Activated CD8-positive, alpha-beta memory T cell treated with anti-CD3 and anti-CD28 coated beads, Interleukin-2, amount 10 ng/mL, durations not matched to agents 7 days and 5 days (primary cell): ENCODE measurements at regions not wholly inside any gene's neighbourhood (a gene's known extent, or its start where the extent isn't known, plus 50 kb on each side); places are given as distances from the start of the nearest gene placed in this dataset.

Experiments
- ATAC-seq: fragments of 150-1000 bp; cut with Tn5 transposase; one replicate; pipeline ENCODE4 v1.10.0; 2021; ENCODE audit warnings: moderate library complexity
- CTCF ChIA-PET: fragments of 350-600 bp; sonication (Branson Sonifier 250); formaldehyde crosslinking; loops from one replicate; lab custom pipeline; 2021; ENCODE audit warnings: antibody characterized with exemption; lab: Charles Lee
- DNase-seq: peaks from one replicate; pipeline ENCODE4 v3.0.0-alpha.2; 2020
- H3K27ac Mint-ChIP-seq: one replicate; pipeline ENCODE4 v1.8.0; 2021; ENCODE audit warnings: mild to moderate bottlenecking, mixed read lengths
- H3K27me3 Mint-ChIP-seq: one replicate; pipeline ENCODE4 v1.8.0; 2021; ENCODE audit warnings: mixed read lengths
- H3K36me3 Mint-ChIP-seq: one replicate; pipeline ENCODE4 v1.8.0; 2021; ENCODE audit warnings: mild to moderate bottlenecking, mixed read lengths
- H3K4me1 Mint-ChIP-seq: one replicate; pipeline ENCODE4 v1.8.0; 2021; ENCODE audit warnings: mixed read lengths
- H3K4me3 Mint-ChIP-seq: one replicate; pipeline ENCODE4 v1.8.0; 2021; ENCODE audit warnings: mild to moderate bottlenecking, moderate library complexity, mixed read lengths
- H3K9me3 Mint-ChIP-seq: one replicate; pipeline ENCODE4 v1.8.0; 2022; ENCODE audit warnings: low read depth, mixed read lengths

DNA sequence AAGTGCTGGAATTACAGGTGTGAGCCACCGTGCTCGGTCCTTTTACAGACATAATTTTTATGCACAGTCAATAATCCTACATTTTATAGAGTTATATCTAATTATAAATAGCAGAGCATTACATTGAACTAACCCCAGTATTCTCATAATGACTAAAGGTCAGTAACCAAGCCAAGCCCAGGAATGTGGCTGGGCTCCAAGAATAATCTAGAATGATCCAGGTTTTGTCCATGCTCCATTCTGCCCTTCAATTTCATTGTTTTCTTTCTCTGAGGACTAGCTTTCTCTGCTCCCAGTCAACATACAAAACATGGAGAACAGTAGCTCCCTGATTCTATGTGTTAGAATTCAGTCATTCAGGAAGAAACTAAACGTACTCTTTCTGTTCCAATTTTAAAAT is 92.1 kb upstream of the KRR1 start:
- no peak for DNase-seq
- H3K4me3 Mint-ChIP-seq: no peak overlapping the region
- peaks cover 18% of the 10 kb centered on the region for H3K27me3 Mint-ChIP-seq
- no peak for ATAC-seq
- no peaks in the 10 kb centered on the region for H3K4me1 Mint-ChIP-seq
- CTCF ChIA-PET: no interaction called here
- no peaks in the 10 kb centered on the region for H3K36me3 Mint-ChIP-seq
- H3K27ac Mint-ChIP-seq: no peak overlapping the region
- no peaks in the 10 kb centered on the region for H3K9me3 Mint-ChIP-seq

DNA sequence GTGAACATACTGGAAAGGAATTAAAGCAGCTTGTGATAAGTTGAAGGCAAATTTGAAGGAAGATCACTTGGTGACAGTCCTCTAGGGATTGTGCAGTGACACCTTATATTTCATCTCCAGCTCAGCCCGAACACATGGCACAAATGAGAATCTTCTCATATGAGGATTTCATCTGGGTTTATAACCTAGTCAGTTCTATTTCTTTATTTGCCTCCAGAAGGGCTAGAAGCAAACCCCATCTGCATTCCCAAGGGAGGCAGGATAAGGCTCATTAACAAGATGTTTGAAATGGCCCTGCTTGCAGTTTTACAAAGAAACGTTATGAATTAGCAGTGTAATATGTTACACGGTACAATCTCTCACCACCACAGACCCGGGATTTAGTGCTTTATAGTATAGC is 90.7 kb upstream of the KRR1 start:
- Mint-ChIP-seq H3K4me1 (no peaks in the 10 kb centered on the region), H3K27me3 (peaks cover 14% of the 10 kb centered on the region), H3K9me3 (no peaks in the 10 kb centered on the region), H3K4me3 (no peak overlapping the region), H3K27ac (no peak overlapping the region), H3K36me3 (no peaks in the 10 kb centered on the region)
- CTCF ChIA-PET: interaction anchor here (1.1 kb wide), 1 partner anchor 16 kb away, joined by 3 read pairs; no protein-coding TSS in a partner anchor
- DNase-seq (no peak), ATAC-seq (no peak)

DNA sequence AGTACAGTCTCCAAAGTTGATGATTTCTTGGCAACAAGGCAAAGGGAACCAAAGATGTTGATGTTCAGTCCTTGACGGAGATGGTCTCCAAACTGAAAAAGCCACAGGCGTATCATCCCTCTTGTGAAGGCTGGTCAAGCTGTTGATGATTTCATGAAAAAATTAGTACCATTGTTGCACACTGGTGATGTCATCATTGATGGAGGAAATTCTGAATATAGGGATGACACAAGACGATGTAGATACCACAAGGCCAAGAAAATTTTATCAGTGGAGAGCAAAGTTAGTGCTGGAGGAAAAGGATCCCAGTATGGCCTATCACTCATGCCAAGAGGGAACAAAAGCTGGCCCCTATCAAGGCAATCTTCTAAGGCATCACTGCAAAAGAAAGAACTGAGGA is 88.7 kb upstream of the KRR1 start:
- Mint-ChIP-seq H3K27me3 (peaks cover 6% of the 10 kb centered on the region), H3K27ac (no peak overlapping the region), H3K4me1 (no peaks in the 10 kb centered on the region), H3K9me3 (no peaks in the 10 kb centered on the region), H3K4me3 (no peak overlapping the region), H3K36me3 (no peaks in the 10 kb centered on the region)
- DNase-seq: no peak
- CTCF ChIA-PET: interaction anchor here (1.0 to 1.6 kb wide), 2 partner anchors 12 to 437 kb away, joined by 3 read pairs; no protein-coding TSS in a partner anchor
- ATAC-seq: no peak

DNA sequence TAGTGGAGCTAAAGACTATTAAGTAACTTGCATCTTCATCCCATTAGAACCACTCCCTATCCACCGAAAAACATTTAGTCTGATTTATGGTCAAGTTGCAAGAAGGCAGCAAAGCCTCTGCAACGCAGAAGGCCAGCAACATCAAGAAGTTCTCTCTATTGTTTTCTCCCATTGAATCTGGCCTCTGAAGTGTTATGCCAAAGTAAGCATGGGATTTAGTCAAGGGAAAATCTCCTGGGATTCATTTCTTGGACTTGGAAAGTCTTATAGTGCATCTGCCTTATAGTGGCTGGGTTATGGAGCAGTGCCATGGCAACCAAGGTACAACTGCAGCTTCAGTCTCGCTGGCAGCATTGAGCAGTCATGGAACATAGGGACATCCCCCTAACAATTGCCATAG is 87.7 kb upstream of the KRR1 start:
- ATAC-seq: no peak

DNA sequence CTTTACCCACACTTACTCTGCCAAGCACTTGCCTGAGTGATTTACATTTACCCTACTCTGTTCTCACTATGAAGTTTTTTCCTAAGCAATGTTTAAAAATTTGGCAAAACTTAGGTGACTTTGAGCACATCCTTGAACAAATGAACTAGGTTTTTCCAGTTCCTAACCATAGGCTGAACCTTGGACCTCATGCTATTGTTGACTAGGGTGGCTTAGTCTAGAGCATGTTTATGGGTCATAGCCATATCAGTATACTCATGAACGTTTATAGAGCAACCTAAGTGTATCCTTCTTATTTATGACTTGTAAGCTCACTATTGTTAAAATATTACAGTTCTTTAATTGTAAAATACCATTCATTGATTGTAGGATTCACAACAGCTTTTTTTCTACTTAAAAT is 85.0 kb upstream of the KRR1 start:
- no peak for ATAC-seq
- H3K4me1 Mint-ChIP-seq: no peaks in the 10 kb centered on the region
- no peak overlapping the region for H3K27ac Mint-ChIP-seq
- H3K27me3 Mint-ChIP-seq: peaks cover 19% of the 10 kb centered on the region
- CTCF ChIA-PET: no interaction called here
- H3K36me3 Mint-ChIP-seq: peaks cover 1% of the 10 kb centered on the region
- DNase-seq: no peak
- no peak overlapping the region for H3K4me3 Mint-ChIP-seq
- H3K9me3 Mint-ChIP-seq: no peaks in the 10 kb centered on the region

More for the DNA sequence above, 87.7 kb upstream of the KRR1 start:
- CTCF ChIA-PET: interaction anchor here (1.6 kb wide), 1 partner anchor 13 kb away, joined by 3 read pairs; no protein-coding TSS in a partner anchor
- H3K36me3 Mint-ChIP-seq: peaks cover 1% of the 10 kb centered on the region
- H3K9me3 Mint-ChIP-seq: no peaks in the 10 kb centered on the region
- no peak for DNase-seq
- no peak overlapping the region for H3K4me3 Mint-ChIP-seq
- peaks cover 6% of the 10 kb centered on the region for H3K27me3 Mint-ChIP-seq
- H3K4me1 Mint-ChIP-seq: no peaks in the 10 kb centered on the region
- no peak overlapping the region for H3K27ac Mint-ChIP-seq

DNA sequence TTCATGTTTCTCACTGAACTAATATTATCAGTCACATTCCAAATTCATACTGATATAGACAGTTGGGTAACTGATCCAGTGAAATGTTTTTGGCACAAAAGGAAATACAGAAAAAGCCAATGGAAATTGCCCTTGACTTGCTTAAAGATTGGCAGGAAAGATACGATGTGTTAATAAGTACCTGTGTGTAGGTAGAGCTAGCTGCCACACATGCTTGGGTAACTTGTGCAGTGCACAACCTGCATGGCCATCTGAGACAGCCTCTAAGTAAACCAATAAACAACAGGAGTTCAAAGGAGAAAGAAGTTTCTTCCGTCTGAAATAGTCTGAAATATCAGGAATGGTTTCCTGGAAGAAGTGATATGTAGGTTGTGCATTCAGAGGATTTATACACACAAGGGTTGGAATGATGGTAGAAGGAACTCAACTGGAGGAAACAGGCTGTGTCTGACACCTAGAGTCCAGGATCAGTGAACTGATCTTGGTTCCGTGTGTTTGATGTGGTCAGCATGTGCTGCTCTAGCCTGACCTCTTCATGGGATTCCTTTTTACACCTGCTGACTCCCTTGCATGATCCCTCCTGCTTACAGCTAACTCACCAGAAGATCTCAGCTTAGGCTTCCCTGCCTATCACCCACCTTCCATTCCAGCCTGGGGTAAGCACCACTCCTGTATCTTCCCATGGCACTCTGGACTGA is 81.4 kb upstream of the KRR1 start:
- ATAC-seq (no peak), DNase-seq (no peak)
- CTCF ChIA-PET: no interaction called here
- H3K27ac Mint-ChIP-seq: no peak overlapping the region
- H3K4me1 Mint-ChIP-seq: peaks cover 5% of the 10 kb centered on the region
- H3K27me3 Mint-ChIP-seq: peaks cover 16% of the 10 kb centered on the region
- H3K36me3 Mint-ChIP-seq: peaks cover 7% of the 10 kb centered on the region
- H3K4me3 Mint-ChIP-seq: no peak overlapping the region
- H3K9me3 Mint-ChIP-seq: peaks cover 3% of the 10 kb centered on the region

DNA sequence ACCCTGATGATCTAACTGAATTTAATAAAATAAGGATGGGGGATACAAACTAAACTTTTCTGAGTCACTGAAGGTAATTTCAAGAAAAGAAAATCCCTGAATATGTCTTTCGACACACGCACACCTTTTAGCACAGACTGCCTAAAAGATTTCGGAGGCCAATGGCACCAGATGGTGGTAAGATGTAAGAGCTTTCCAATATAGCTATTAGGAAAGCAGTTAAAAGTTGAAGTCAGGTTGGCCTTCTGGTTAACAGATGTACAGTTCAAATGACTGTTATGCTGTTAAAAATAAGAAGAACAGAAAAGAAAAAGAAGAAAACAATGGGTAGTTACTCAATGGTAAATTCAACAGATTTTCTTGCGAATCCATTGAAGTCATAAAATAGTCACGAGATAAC is 80.7 kb upstream of the KRR1 start:
- CTCF ChIA-PET: no interaction called here

DNA sequence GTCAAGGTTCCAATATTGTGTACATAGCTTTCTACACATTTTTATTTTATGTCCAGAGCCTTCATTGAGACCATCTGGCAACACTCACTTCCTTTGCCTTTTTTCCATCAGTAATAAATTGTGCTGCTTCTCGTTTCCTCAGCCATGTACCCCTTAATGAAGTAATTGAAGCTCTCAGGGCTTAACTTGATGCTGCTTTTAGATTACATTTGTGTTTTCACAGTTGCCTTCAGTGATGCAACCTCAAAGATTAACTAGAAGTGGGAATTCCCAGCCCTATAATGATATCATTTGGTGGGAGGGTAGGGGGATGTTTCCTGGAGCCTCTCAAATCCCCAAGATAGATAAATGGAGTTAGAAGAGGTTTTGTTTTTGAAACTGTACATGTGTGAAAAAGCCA is 80.2 kb upstream of the KRR1 start:
- H3K9me3 Mint-ChIP-seq: peaks cover 3% of the 10 kb centered on the region
- ATAC-seq: no peak
- no peak overlapping the region for H3K27ac Mint-ChIP-seq
- no peak overlapping the region for H3K4me3 Mint-ChIP-seq
- no peak for DNase-seq
- peaks cover 7% of the 10 kb centered on the region for H3K36me3 Mint-ChIP-seq
- H3K27me3 Mint-ChIP-seq: peaks cover 16% of the 10 kb centered on the region
- peaks cover 5% of the 10 kb centered on the region for H3K4me1 Mint-ChIP-seq
- CTCF ChIA-PET: no interaction called here

More for the DNA sequence above, 80.7 kb upstream of the KRR1 start:
- DNase-seq (no peak), ATAC-seq (no peak)
- H3K36me3 Mint-ChIP-seq: peaks cover 7% of the 10 kb centered on the region
- H3K4me3 Mint-ChIP-seq: no peak overlapping the region
- peaks cover 5% of the 10 kb centered on the region for H3K4me1 Mint-ChIP-seq
- H3K27me3 Mint-ChIP-seq: peaks cover 16% of the 10 kb centered on the region
- peaks cover 3% of the 10 kb centered on the region for H3K9me3 Mint-ChIP-seq
- H3K27ac Mint-ChIP-seq: no peak overlapping the region

DNA sequence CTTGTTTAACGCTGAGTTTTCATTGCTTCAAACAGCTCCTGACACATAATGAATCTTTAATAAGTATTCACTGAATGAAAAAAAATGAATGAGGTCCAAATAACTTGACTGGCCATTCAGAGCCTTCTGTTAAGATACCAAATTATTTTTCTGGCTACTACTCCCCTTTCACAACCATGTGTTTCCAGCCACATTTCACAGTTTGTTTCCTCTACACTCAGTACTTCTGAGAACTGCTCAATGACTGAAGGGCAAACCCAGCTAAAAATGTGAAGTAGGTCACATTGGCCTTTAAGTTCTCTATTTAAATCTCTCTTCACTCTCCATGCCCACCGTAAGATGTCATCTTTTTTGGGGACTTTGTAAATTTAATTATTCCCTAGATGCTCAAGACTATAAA is 78.4 kb upstream of the KRR1 start:
- H3K4me3 Mint-ChIP-seq: no peak overlapping the region
- peaks cover 5% of the 10 kb centered on the region for H3K4me1 Mint-ChIP-seq
- DNase-seq: no peak
- no peak overlapping the region for H3K27ac Mint-ChIP-seq
- CTCF ChIA-PET: interaction anchor here (1.3 kb wide), 1 partner anchor 44 kb away, joined by 3 read pairs; no protein-coding TSS in a partner anchor
- H3K36me3 Mint-ChIP-seq: peaks cover 7% of the 10 kb centered on the region
- H3K9me3 Mint-ChIP-seq: peaks cover 3% of the 10 kb centered on the region
- ATAC-seq: no peak
- H3K27me3 Mint-ChIP-seq: peaks cover 17% of the 10 kb centered on the region

DNA sequence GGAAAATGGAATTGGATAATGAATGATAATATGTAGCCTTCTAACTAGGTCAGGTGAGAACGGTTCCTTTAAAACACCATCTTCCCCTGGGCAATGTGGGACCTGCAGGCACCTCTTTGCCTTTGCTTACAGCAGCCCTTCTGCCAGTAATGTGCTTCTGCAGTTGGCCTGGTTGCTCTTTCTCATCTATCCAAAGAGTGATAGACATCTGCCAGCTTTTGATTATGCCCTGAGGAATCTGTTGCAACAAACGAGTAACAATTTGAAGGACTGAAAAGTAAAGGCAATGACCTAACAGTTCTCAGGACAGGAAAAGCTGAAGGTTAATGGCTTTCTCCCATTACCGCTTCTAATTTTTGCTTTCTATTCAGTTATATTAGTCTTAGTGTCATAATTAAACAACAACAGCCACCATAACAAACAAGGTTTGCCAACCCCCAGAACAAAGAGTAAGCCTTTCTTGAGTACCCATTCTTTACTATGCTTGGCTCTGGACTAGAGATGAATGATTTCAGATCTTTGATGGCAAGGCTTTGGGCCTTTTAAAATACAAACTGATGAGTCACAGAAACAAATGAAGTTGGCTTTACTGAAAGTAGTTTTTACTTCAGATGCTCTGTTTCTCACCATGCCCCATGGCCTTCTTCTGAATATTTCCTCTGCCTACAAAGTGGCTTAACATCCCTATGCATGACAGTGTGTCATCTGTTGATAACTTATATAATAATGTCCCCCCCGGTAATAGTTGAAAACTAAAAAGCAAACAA is 76.1 kb upstream of the KRR1 start:
- Mint-ChIP-seq H3K4me1 (peaks cover 5% of the 10 kb centered on the region), H3K27me3 (peaks cover 13% of the 10 kb centered on the region)
- CTCF ChIA-PET: interaction anchor here (0.5 kb wide), 1 partner anchor 416 kb away, joined by 5 read pairs; no protein-coding TSS in a partner anchor

DNA sequence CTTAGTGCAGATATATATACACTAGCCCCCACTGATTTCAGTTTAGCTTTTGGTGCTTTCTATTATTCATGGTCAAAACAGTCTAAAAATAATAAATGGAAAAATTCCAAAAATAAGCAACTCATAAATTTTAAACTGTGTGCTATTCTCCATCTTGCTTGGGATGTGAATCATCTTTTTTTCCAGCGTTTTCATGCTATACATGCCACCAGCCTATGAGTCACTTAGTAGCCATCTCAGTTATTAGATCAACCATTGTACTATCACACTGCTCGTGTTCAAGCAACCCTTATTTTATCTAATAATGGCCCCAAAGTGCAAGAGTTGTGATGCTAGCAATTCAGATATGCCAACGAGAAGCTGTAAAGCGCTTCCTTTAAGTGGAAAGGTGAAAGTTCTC is 73.9 kb upstream of the KRR1 start:
- H3K27ac Mint-ChIP-seq: no peak overlapping the region
- peaks cover 6% of the 10 kb centered on the region for H3K36me3 Mint-ChIP-seq
- DNase-seq: no peak
- H3K4me3 Mint-ChIP-seq: no peak overlapping the region
- ATAC-seq: no peak
- H3K9me3 Mint-ChIP-seq: peaks cover 3% of the 10 kb centered on the region
- CTCF ChIA-PET: no interaction called here
- H3K4me1 Mint-ChIP-seq: peaks cover 11% of the 10 kb centered on the region
- H3K27me3 Mint-ChIP-seq: peaks cover 8% of the 10 kb centered on the region

More for the DNA sequence above, 76.1 kb upstream of the KRR1 start:
- no peak for ATAC-seq
- DNase-seq: no peak
- peaks cover 6% of the 10 kb centered on the region for H3K36me3 Mint-ChIP-seq
- peaks cover 3% of the 10 kb centered on the region for H3K9me3 Mint-ChIP-seq
- H3K4me3 Mint-ChIP-seq: no peak overlapping the region
- no peak overlapping the region for H3K27ac Mint-ChIP-seq

DNA sequence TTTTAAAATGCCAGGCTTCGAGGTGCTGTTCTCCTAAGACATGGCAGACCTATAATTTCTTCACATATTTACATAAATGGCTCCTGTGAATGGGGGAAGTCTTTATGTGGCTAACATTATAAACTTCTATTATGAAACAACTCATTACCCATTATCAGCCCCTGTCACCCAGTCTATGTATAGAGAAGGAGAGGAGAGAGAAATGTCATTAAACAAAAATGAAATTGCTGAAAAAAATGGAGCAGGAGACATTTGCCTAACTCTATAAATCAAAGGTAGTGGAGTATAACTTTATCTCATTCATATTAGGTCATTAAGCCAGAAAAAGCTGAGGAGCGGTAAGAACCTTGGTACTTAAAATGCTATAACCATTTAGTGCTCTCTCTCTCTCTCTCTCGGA is 71.9 kb upstream of the KRR1 start:
- no peaks in the 10 kb centered on the region for H3K9me3 Mint-ChIP-seq
- CTCF ChIA-PET: no interaction called here
- H3K27me3 Mint-ChIP-seq: peaks cover 9% of the 10 kb centered on the region
- DNase-seq (no peak), ATAC-seq (no peak)
- H3K27ac Mint-ChIP-seq: no peak overlapping the region
- no peak overlapping the region for H3K4me3 Mint-ChIP-seq
- H3K36me3 Mint-ChIP-seq: no peaks in the 10 kb centered on the region
- H3K4me1 Mint-ChIP-seq: peaks cover 6% of the 10 kb centered on the region

DNA sequence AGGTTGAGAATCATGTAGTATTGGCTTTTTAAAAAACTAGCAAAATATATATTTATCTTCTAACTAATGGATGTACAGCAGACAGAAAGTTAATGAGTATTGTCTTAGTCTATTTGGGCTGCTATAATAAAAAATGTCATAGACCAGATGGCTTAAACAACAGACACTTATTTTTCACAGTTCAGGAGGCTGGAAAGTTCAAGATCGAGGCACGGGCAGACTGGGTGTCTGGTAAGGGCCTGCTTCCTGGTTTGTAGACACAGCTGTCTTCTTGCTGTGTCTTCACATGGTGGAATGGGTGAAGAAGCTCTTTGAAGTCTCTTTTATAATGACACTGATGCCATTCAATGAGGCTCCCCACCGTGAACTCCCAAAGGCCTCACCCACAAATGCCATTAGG is 70.1 kb upstream of the KRR1 start:
- CTCF ChIA-PET: interaction anchor here (1.2 kb wide), 1 partner anchor 27 kb away, joined by 3 read pairs; no protein-coding TSS in a partner anchor
- Mint-ChIP-seq H3K27ac (no peak overlapping the region), H3K27me3 (peaks cover 11% of the 10 kb centered on the region), H3K9me3 (no peaks in the 10 kb centered on the region), H3K4me3 (no peak overlapping the region), H3K36me3 (no peaks in the 10 kb centered on the region), H3K4me1 (peaks cover 6% of the 10 kb centered on the region)
- DNase-seq (no peak), ATAC-seq (no peak)

DNA sequence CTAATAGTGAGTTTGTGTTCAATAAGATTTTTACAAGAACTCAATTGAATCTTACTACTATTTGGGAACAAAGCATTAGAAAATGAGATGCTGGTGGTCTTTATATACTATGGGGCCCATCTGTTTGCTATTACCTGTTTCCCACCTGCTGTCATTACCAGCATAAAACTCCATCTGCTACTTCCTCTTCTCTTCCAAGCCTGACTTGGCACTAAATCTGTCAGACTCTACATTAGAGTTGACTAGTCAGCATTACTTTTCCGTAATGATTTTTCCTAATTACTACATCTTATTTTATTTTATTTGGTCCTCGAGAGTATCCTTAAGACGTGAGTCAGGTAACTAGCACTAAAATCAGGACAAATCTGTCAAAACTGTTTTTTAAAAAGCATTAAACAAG is 68.1 kb upstream of the KRR1 start:
- peaks cover 6% of the 10 kb centered on the region for H3K4me1 Mint-ChIP-seq
- DNase-seq: no peak
- H3K36me3 Mint-ChIP-seq: no peaks in the 10 kb centered on the region
- no peak for ATAC-seq
- CTCF ChIA-PET: no interaction called here
- H3K27ac Mint-ChIP-seq: no peak overlapping the region
- H3K27me3 Mint-ChIP-seq: peaks cover 6% of the 10 kb centered on the region
- H3K9me3 Mint-ChIP-seq: no peaks in the 10 kb centered on the region
- no peak overlapping the region for H3K4me3 Mint-ChIP-seq
